ENCODE measurements at regions not wholly inside any gene's neighbourhood (a gene's known extent, or its start where the extent isn't known, plus 50 kb on each side); places are given as distances from the start of the nearest gene placed in this dataset.

GRCh38 chr2:19811186-19811585 lies 90.6 kb downstream of the TTC32 start:
- TF ChIP-seq EZH2phosphoT487 (IDR thresholded peaks at IDR 0.05; ENCODE audit: borderline replicate concordance, low read length) = no peak
- TF ChIP-seq, protein P1, sequence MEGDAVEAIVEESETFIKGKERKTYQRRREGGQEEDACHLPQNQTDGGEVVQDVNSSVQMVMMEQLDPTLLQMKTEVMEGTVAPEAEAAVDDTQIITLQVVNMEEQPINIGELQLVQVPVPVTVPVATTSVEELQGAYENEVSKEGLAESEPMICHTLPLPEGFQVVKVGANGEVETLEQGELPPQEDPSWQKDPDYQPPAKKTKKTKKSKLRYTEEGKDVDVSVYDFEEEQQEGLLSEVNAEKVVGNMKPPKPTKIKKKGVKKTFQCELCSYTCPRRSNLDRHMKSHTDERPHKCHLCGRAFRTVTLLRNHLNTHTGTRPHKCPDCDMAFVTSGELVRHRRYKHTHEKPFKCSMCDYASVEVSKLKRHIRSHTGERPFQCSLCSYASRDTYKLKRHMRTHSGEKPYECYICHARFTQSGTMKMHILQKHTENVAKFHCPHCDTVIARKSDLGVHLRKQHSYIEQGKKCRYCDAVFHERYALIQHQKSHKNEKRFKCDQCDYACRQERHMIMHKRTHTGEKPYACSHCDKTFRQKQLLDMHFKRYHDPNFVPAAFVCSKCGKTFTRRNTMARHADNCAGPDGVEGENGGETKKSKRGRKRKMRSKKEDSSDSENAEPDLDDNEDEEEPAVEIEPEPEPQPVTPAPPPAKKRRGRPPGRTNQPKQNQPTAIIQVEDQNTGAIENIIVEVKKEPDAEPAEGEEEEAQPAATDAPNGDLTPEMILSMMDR (IDR thresholded peaks at IDR 0.05; ENCODE audit: low read depth, low read length, poor library complexity, severe bottlenecking) = no peak
- Histone ChIP-seq H3K36me3 (ENCODE audit: control insufficient read depth, low read length) (no peaks in the 10 kb centered on the region), H3K79me2 (ENCODE audit: control insufficient read depth, low read length) (no peaks in the 10 kb centered on the region), H3K4me3 (ENCODE audit: low read length) (no peak overlapping the region), H3K9me2 (replicated peaks; ENCODE audit: control insufficient read depth, low read length) (no peaks in the 10 kb centered on the region), H3K27ac (ENCODE audit: low read depth, low read length) (no peak overlapping the region), H3K4me1 (ENCODE audit: control insufficient read depth, low read length) (no peaks in the 10 kb centered on the region), H3K9me3 (ENCODE audit: control insufficient read depth, insufficient read depth, low read length) (no peaks in the 10 kb centered on the region), H3K27me3 (ENCODE audit: control insufficient read depth, low read length) (no peaks in the 10 kb centered on the region), H4K20me1 (ENCODE audit: control insufficient read depth, insufficient read depth, low read depth, low read length) (no peaks in the 10 kb centered on the region), H3F3A (ENCODE audit: control insufficient read depth, insufficient read depth) (no peaks in the 10 kb centered on the region), H3K4me2 (ENCODE audit: low read length) (no peak overlapping the region)

DNA sequence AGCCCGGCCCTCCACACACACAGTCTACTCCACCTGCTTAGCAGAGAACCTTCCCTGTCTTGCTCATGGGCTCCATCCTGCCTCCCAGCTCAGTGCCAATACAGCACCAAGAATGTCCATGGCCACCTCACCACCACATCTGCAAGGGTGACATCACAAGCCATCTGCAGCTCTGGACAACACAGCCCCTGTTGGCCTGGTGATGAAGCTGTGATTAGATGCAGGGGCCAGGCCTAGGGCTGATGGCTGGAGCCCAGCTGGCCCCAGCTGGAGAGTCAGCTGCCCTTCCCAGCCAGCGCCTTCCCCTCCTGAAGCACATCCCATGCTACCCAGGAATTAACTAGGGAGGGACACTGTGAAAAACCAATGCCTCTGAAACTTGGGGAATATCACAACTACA lies 91.1 kb downstream of the TTC32 start:
- Histone ChIP-seq H3F3A (ENCODE audit: control insufficient read depth, insufficient read depth) (no peaks in the 10 kb centered on the region), H3K36me3 (ENCODE audit: control insufficient read depth, low read length) (no peaks in the 10 kb centered on the region), H4K20me1 (ENCODE audit: control insufficient read depth, insufficient read depth, low read depth, low read length) (no peaks in the 10 kb centered on the region), H3K27me3 (ENCODE audit: control insufficient read depth, low read length) (no peaks in the 10 kb centered on the region), H3K4me2 (ENCODE audit: low read length) (no peak overlapping the region), H3K27ac (ENCODE audit: low read depth, low read length) (no peak overlapping the region), H3K79me2 (ENCODE audit: control insufficient read depth, low read length) (no peaks in the 10 kb centered on the region), H3K4me1 (ENCODE audit: control insufficient read depth, low read length) (no peaks in the 10 kb centered on the region), H3K9me2 (replicated peaks; ENCODE audit: control insufficient read depth, low read length) (no peaks in the 10 kb centered on the region), H3K4me3 (ENCODE audit: low read length) (no peak overlapping the region), H3K9me3 (ENCODE audit: control insufficient read depth, insufficient read depth, low read length) (no peaks in the 10 kb centered on the region)
- TF ChIP-seq, protein P1 (IDR thresholded peaks at IDR 0.05; ENCODE audit: low read depth, low read length, poor library complexity, severe bottlenecking) = no peak
- no peak for TF ChIP-seq EZH2phosphoT487 (IDR thresholded peaks at IDR 0.05; ENCODE audit: borderline replicate concordance, low read length)

GRCh38 chr2:19810148-19810547 lies 91.6 kb downstream of the TTC32 start:
- Histone ChIP-seq H3K36me3 (ENCODE audit: control insufficient read depth, low read length) (no peaks in the 10 kb centered on the region), H3K27me3 (ENCODE audit: control insufficient read depth, low read length) (no peaks in the 10 kb centered on the region), H3K4me3 (ENCODE audit: low read length) (no peak overlapping the region), H3K27ac (ENCODE audit: low read depth, low read length) (no peak overlapping the region), H3K4me1 (ENCODE audit: control insufficient read depth, low read length) (no peaks in the 10 kb centered on the region), H3K9me2 (replicated peaks; ENCODE audit: control insufficient read depth, low read length) (no peaks in the 10 kb centered on the region), H3F3A (ENCODE audit: control insufficient read depth, insufficient read depth) (no peaks in the 10 kb centered on the region), H3K9me3 (ENCODE audit: control insufficient read depth, insufficient read depth, low read length) (no peaks in the 10 kb centered on the region), H3K4me2 (ENCODE audit: low read length) (no peak overlapping the region), H3K79me2 (ENCODE audit: control insufficient read depth, low read length) (no peaks in the 10 kb centered on the region), H4K20me1 (ENCODE audit: control insufficient read depth, insufficient read depth, low read depth, low read length) (no peaks in the 10 kb centered on the region)
- no peak for TF ChIP-seq EZH2phosphoT487 (IDR thresholded peaks at IDR 0.05; ENCODE audit: borderline replicate concordance, low read length)
- TF ChIP-seq, protein P1 (IDR thresholded peaks at IDR 0.05; ENCODE audit: low read depth, low read length, poor library complexity, severe bottlenecking) = no peak

GRCh38 chr2:19809206-19809605 lies 92.6 kb downstream of the TTC32 start:
- Histone ChIP-seq H4K20me1 (ENCODE audit: control insufficient read depth, insufficient read depth, low read depth, low read length) (no peaks in the 10 kb centered on the region), H3K9me2 (replicated peaks; ENCODE audit: control insufficient read depth, low read length) (no peaks in the 10 kb centered on the region), H3K27me3 (ENCODE audit: control insufficient read depth, low read length) (no peaks in the 10 kb centered on the region), H3K9me3 (ENCODE audit: control insufficient read depth, insufficient read depth, low read length) (no peaks in the 10 kb centered on the region), H3K79me2 (ENCODE audit: control insufficient read depth, low read length) (no peaks in the 10 kb centered on the region), H3K4me3 (ENCODE audit: low read length) (no peak overlapping the region), H3K4me2 (ENCODE audit: low read length) (no peak overlapping the region), H3K36me3 (ENCODE audit: control insufficient read depth, low read length) (no peaks in the 10 kb centered on the region), H3K27ac (ENCODE audit: low read depth, low read length) (no peak overlapping the region), H3K4me1 (ENCODE audit: control insufficient read depth, low read length) (no peaks in the 10 kb centered on the region), H3F3A (ENCODE audit: control insufficient read depth, insufficient read depth) (no peaks in the 10 kb centered on the region)
- TF ChIP-seq, protein P1 (IDR thresholded peaks at IDR 0.05; ENCODE audit: low read depth, low read length, poor library complexity, severe bottlenecking) = no peak
- TF ChIP-seq EZH2phosphoT487 (IDR thresholded peaks at IDR 0.05; ENCODE audit: borderline replicate concordance, low read length) = no peak

Measured in DOHH2 (cell line).